ENCODE measurements at regions not wholly inside any gene's neighbourhood (a gene's known extent, or its start where the extent isn't known, plus 50 kb on each side); places are given as distances from the start of the nearest gene placed in this dataset.
A peak's percentile ranks its signal among the peaks of the same experiment; 100 is the strongest.

DNA sequence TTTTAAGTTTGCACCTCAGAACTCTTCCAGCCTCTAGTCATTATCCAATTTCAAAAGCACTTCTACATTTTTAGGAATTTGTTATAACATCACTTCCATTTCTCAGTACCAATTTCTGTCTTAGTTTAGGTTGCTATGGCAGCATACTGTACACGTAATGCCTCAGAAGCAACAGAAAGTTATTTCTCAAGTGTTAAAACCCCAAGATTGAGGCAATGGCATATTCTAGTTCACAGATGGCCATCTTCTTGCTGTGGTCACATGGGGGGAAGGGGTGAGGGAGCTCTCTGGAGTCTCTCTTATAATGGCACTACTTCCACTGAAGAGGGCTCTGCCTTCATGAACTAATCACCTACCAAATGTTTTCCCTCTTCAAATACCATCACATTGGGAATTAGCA is 220.3 kb upstream of the CTSO start:
- H3K36me3 ChIP-seq = no peaks in the 10 kb centered on the region
- H3K9me3 ChIP-seq = no peaks in the 10 kb centered on the region
- H3K4me1 ChIP-seq = no peaks in the 10 kb centered on the region
- H3K27ac ChIP-seq = no peak overlapping the region
- H3K4me3 ChIP-seq = no peak overlapping the region
- ATAC-seq = no peak
- TF ChIP-seq, protein P1, sequence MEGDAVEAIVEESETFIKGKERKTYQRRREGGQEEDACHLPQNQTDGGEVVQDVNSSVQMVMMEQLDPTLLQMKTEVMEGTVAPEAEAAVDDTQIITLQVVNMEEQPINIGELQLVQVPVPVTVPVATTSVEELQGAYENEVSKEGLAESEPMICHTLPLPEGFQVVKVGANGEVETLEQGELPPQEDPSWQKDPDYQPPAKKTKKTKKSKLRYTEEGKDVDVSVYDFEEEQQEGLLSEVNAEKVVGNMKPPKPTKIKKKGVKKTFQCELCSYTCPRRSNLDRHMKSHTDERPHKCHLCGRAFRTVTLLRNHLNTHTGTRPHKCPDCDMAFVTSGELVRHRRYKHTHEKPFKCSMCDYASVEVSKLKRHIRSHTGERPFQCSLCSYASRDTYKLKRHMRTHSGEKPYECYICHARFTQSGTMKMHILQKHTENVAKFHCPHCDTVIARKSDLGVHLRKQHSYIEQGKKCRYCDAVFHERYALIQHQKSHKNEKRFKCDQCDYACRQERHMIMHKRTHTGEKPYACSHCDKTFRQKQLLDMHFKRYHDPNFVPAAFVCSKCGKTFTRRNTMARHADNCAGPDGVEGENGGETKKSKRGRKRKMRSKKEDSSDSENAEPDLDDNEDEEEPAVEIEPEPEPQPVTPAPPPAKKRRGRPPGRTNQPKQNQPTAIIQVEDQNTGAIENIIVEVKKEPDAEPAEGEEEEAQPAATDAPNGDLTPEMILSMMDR (IDR thresholded peaks at IDR 0.05) = no peak
- no peak for DNase-seq
- H3K27me3 ChIP-seq (ENCODE audit: low read depth) = no peaks in the 10 kb centered on the region
- intact Hi-C loops (cut with DNase I) = no loop called here

DNA sequence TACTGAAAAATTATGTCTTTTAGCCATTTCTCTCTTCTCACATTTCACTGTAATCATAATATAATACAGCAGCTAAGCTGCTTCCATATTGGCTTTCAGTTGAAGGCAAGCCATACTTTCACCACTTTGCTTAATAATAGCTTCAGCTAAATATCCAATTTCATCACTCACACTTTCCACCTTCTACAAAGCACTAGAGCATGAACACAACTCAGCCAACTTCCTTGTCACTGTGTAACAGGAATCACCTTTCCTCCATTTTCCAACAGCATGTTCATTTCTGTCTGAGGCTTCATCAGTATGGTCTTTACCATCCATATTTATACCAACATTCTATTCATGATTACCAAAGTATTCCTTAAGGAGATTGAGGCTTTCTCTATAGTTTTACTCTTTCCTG is 219.8 kb upstream of the CTSO start:
- H3K27me3 ChIP-seq (ENCODE audit: low read depth) = no peaks in the 10 kb centered on the region
- no peak for ATAC-seq
- H3K9me3 ChIP-seq = no peaks in the 10 kb centered on the region
- no peaks in the 10 kb centered on the region for H3K4me1 ChIP-seq
- H3K27ac ChIP-seq = no peak overlapping the region
- DNase-seq = no peak
- TF ChIP-seq, protein P1 (IDR thresholded peaks at IDR 0.05) = no peak
- intact Hi-C loops (cut with DNase I) = no loop called here
- no peaks in the 10 kb centered on the region for H3K36me3 ChIP-seq
- no peak overlapping the region for H3K4me3 ChIP-seq

DNA sequence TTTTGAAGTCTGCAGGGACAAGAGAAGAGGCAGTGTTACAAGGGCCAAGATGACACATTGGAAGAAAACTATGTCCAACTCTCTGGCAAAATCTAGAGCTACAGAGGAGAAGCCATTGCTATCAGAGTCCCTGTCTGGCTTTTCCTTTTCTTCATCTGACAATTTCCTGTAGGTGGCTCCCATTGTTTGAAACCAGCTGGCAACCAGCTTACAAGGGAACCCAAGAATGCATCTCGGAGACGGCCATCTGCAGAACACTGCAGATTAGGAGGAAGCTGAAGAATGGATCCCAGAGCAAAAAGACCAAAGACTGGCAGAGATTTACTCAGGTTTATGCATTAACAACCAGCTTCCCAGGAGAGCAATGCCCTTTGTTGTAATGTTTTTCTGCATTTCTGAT is 216.2 kb upstream of the CTSO start:
- intact Hi-C loops (cut with DNase I) = no loop called here
- TF ChIP-seq, protein P1 (IDR thresholded peaks at IDR 0.05) = no peak
- Histone ChIP-seq H3K27me3 (ENCODE audit: low read depth) (no peaks in the 10 kb centered on the region), H3K27ac (no peak overlapping the region), H3K4me1 (no peaks in the 10 kb centered on the region), H3K9me3 (no peaks in the 10 kb centered on the region), H3K36me3 (no peaks in the 10 kb centered on the region), H3K4me3 (no peak overlapping the region)
- ATAC-seq = no peak
- DNase-seq = no peak

DNA sequence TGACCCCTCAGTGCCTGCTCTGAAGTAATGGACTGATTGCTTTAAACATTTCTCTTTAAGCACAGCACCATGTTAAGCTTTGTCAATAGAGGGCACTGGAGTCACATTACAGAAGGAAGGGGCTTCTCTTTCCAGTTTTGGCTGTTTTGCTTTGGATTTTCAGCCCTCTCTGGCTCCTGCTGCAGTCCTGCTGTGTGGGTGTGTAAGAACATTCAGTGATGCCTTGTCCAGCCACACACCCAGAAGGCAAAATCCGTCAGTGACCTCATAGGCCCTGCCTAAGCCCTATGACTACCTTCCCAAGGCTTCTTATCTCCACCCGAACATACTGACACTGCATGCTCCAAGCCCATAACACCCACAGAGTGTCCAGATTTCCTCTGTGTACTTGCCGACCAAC is 215.3 kb upstream of the CTSO start:
- Histone ChIP-seq H3K27me3 (ENCODE audit: low read depth) (no peaks in the 10 kb centered on the region), H3K4me3 (no peak overlapping the region), H3K9me3 (no peaks in the 10 kb centered on the region), H3K27ac (no peak overlapping the region), H3K36me3 (no peaks in the 10 kb centered on the region), H3K4me1 (no peaks in the 10 kb centered on the region)
- no peak for DNase-seq
- ATAC-seq = peak; percentile 58 to 62
- TF ChIP-seq, protein P1 (IDR thresholded peaks at IDR 0.05) = peak; percentile 33
- intact Hi-C loops (cut with DNase I) = no loop called here

DNA sequence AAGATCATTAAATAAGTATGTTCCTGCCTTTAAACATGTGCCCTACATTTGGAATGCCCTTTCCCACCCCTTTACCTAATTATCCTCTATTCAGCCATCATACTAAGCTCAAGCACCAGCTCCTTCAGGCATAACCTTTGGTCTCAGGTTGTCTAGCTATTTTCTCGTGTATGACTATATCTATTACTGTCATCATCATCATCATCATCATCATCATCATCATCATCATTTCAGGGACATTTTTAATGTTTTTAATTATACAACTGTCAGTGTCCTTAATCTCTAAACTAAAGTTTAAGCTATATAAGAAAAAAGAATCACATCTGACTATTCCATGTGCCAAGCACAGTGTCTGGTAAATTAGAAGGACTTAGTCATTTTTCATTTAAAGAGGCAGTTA is 214.6 kb upstream of the CTSO start:
- ATAC-seq (no peak), DNase-seq (no peak)
- no peaks in the 10 kb centered on the region for H3K36me3 ChIP-seq
- intact Hi-C loops (cut with DNase I) = no loop called here
- TF ChIP-seq, protein P1 (IDR thresholded peaks at IDR 0.05) = no peak
- H3K27me3 ChIP-seq (ENCODE audit: low read depth) = no peaks in the 10 kb centered on the region
- H3K4me3 ChIP-seq = no peak overlapping the region
- H3K4me1 ChIP-seq = no peaks in the 10 kb centered on the region
- no peak overlapping the region for H3K27ac ChIP-seq
- no peaks in the 10 kb centered on the region for H3K9me3 ChIP-seq

DNA sequence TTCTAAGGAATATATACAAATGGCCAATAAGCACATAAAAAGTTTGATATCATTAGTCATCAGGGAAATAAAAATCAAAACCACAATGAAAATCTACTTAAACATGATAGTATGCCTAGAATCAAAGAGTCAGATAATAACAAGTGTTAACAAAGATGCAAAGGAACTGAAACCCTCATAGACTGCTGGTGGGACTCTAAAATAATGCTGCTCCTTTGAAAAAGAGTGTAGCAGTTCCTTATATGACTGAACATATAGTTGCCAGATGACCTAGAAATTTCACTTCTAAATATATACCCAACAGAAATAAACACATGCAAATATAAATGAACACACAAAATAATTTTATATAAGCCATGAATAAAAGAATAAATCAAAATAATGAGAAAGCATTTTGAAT is 205.1 kb upstream of the CTSO start:
- Histone ChIP-seq H3K4me3 (no peak overlapping the region), H3K36me3 (no peaks in the 10 kb centered on the region), H3K27me3 (ENCODE audit: low read depth) (no peaks in the 10 kb centered on the region), H3K9me3 (no peaks in the 10 kb centered on the region), H3K27ac (no peak overlapping the region), H3K4me1 (no peaks in the 10 kb centered on the region)
- DNase-seq (no peak), ATAC-seq (no peak)
- intact Hi-C loops (cut with DNase I) = no loop called here
- TF ChIP-seq, protein P1 (IDR thresholded peaks at IDR 0.05) = no peak
